GM18505 (cell line): ENCODE measurements at regions not wholly inside any gene's neighbourhood (a gene's known extent, or its start where the extent isn't known, plus 50 kb on each side); places are given as distances from the start of the nearest gene placed in this dataset.

ENCODE experiments used
- ATAC-seq: cut with Tn5 transposase; IDR thresholded peaks from one replicate; pipeline ENCODE4 v1.9.1; 2021; ENCODE audit not compliant: unreplicated experiment
- POLR2A ChIP-seq: IDR thresholded peaks from 4 replicates; pipeline ENCODE4 v1.6.1; 2011; ENCODE audit warnings: borderline replicate concordance; ENCODE audit not compliant: insufficient read depth, insufficient read length; ENCODE audit errors: extremely low read depth

DNA sequence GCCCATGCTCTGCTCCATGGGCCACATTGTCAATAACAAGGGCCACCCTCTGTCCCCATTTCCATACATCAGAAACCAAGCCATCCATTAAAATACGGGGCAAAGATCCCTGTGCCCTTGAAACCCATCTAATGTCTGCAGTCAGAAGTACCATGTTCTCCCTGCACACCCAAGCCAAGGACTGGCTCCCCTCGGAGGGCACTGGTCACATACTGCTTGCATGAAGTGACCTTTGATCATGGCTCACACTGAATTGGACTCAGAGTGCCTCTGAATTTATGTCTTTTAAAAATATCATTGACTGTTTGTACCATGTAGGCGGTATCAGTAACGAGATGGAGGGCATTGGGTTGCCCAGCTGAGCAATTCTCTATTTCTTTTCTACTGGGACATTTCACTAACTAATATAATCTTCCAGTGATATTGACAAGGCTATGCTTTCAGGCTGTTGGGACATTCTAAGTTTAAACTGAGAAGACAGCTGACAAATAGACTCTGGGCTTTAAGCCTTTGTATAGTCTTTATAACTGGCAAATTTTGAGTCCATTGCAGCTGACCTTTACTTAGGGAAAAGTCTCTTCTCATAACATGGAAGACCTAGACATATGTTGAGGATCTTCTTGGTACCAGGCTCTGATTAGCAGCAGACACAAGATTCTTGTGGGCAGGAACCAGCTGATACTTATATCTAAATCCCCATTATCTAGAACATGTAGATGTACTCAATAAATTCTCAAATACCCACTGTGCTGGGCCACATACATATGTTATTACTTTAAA lies 214.3 kb downstream of the MYCN start:
- no peak for ATAC-seq
- no peak for TF ChIP-seq POLR2A

DNA sequence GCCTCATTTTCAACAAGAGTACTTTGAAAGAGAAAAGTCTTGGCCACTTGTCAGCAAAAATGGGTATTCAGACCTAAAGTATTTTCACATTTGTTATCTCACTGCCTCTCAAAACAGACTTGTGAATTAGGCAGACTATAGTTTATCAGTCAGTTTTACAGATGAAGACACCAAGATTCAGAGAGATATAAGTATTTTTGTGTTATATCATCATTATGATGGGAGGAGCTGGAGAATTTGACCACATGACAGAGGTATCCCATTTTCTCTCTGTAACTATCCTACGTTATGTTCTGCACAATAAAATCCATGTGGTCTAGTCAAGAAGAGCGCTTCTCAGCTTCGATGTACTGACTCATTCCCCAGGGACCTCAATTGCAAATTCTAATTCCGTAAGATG lies 213.7 kb downstream of the MYCN start:
- no peak for TF ChIP-seq POLR2A

DNA sequence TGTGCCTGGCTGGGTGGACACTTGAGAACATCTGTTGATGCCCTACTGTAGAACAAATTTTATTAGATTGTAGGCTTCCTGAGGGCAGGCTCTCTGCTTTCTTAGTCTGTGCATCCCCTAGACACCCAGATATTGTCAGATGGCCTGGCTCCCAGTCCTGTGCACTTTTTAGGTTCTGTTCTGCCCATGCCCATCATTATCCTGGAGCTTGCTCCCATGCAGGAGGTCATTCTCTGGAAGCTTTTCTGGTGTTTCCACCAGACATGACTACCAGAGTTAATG lies 213.3 kb downstream of the MYCN start:
- no peak for TF ChIP-seq POLR2A
- no peak for ATAC-seq

More for the DNA sequence above, 213.7 kb downstream of the MYCN start:
- no peak for ATAC-seq

GRCh38 chr2:16152928-16153753 lies 212.8 kb downstream of the MYCN start:
- no peak for TF ChIP-seq POLR2A
- ATAC-seq, result no peak

DNA sequence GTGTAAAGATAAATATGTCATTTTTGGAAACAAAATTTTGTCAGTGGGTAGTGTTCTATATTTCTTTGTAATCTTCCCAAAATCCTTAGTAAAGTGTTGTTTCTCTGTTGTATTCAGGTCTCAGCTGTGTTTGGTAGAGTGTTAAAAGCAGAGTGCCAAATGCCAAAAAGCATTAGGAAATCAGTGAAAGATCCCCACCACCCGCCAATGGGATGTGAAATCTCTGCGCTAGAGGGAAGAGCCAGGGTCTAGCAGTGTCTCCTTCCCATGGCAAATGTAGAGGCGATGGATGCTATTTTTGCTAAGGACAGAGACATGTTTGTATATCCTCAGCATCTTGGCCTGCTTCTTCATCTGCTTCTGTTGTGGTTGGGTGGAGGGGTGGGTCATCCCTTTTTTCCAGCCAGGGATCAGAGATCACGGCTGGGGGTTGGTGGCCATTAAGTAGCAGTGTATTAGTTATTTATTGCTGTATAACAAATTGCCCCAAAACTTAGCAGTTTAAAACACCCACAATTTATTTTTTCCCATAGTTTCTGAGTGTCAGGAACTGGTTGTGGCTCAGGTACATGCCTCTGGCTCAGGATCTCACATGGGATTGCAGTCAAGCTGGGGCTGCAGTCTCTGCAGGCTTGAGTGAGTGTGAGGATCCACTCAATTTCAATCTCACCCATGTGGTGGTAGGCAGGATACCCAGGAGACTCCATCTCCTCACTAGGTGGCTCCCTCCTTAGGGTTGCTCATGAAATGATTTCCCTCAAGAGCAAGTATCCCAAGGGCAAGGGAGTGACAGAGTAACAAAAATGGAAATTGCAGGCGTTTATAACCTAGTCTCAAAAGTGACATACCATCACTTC lies 211.9 kb downstream of the MYCN start:
- no peak for ATAC-seq

GRCh38 chr2:16151651-16152050 lies 211.3 kb downstream of the MYCN start:
- TF ChIP-seq POLR2A, result no peak

More for the DNA sequence above, 211.9 kb downstream of the MYCN start:
- TF ChIP-seq POLR2A, result no peak

GRCh38 chr2:16151281-16151570 lies 210.9 kb downstream of the MYCN start:
- no peak for ATAC-seq
- no peak for TF ChIP-seq POLR2A

More at GRCh38 chr2:16151651-16152050, 211.3 kb downstream of the MYCN start:
- ATAC-seq, result no peak

GRCh38 chr2:16150456-16151280 lies 210.3 kb downstream of the MYCN start:
- TF ChIP-seq POLR2A, result no peak
- ATAC-seq, result no peak

DNA sequence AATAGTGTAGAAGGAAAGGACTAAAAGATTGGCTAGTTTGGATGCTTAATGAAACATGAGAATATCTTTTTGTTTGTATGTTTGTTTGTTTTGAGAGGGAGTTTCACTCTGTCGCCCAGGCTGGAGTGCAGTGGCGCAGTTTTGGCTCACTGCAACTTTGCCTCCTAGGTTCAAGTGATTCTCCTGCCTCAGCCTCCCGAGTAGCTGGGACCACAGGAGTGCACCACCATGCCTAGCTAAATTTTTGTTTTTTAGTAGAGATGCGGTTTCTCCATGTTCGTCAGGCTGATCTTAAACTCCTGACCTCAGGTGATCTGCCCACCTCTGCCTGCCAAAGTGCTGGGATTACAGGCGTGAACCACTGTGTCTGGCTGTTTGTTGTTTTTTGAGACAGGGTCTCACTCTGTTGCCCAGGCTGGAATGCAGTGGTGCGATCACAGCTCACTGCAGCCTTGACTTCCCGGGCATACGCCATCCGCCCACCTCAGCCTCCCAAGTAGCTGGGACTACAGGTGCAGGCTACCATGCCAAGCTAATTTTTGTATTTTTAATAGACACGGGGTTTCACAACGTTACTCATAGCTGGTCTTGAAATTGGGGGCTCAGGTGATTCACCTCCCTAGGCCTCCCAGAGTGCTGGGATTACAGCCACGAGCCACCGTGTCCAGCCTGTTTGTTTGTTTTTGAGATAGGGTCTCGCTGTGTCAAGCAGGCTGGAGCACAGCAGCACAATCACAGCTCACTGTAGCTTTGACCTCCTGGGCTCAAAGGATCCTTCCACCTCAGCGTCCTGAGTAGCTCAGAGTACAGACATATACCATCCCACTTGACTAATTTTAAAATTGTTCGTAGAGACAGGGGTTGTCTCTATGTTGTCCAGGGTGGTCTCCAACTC lies 209.2 kb downstream of the MYCN start:
- no peak for TF ChIP-seq POLR2A
- ATAC-seq, result no peak

GRCh38 chr2:16148632-16149348 lies 208.4 kb downstream of the MYCN start:
- TF ChIP-seq POLR2A, result no peak
- ATAC-seq, result no peak
